ENCODE measurements at regions not wholly inside any gene's neighbourhood (a gene's known extent, or its start where the extent isn't known, plus 50 kb on each side); places are given as distances from the start of the nearest gene placed in this dataset.
"Not testable (repeated sequence)": the region's sequence is repeated elsewhere in the genome, so short reads cannot be mapped to it uniquely, and the experiment has no call there.

DNA sequence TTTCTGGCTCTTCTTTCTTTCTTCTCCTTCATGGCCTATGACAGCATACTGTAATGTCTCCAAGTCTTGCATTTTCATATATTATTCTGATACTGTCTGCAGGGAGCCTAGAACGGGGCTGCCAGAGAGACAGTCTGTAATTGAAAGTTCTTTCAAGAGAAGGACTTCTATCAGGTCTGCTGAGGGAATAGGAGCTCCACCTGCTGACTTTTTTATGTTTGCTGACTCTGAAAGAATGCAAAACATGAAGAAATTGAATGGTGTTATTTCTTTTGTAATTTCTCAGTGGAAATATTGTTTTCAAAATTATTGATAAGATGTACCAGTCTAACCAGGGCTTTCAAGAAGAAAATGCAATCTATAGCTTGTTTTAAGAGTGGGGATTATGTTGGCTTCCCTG is 121.9 kb upstream of the RFX3 start:
- Histone ChIP-seq H3K9ac (ENCODE audit: low read length in 5 of 5) (no peak overlapping the region), H3K36me3 (ENCODE audit: control insufficient read depth in 5 of 5, insufficient read depth in 5 of 5, low read length in 5 of 5) (no peaks in the 10 kb centered on the region), H3K9me3 (ENCODE audit: control insufficient read depth in 5 of 5, low read length in 5 of 5) (no peaks in the 10 kb centered on the region), H3K4me3 (ENCODE audit: low read depth in 1 of 5, low read length in 5 of 5) (no peak overlapping the region), H3K27ac (ENCODE audit: low read depth, low read length) (no peak overlapping the region), H3K4me1 (ENCODE audit: control insufficient read depth in 5 of 5, insufficient read depth in 5 of 5, low read length in 5 of 5) (peaks cover 0 to 10% (median 5%) of the 10 kb centered on the region in 5 donors), H3K27me3 (ENCODE audit: control insufficient read depth in 5 of 5, insufficient read depth in 4 of 5, low read length in 5 of 5) (no peaks in the 10 kb centered on the region)

DNA sequence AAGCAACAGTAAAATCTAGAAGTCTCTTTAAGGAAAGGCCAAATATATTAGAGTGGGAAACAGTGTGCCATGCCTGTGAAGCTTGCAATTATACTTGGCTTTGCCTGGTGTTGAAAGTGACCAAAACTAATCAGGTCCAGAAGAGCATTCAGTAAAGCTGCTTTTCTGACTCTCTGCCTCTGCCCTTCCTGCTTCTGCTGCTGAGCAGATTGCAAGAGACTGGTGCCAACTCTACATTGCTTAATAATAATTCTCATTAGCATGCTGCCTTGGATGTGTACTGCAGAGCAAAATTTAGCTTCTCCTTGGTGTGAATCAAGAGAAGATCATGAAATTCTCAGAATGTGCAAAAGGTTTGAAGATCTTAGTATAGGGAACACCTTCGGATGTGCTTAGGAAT is 120.4 kb upstream of the RFX3 start:
- Histone ChIP-seq H3K27me3 (ENCODE audit: control insufficient read depth in 5 of 5, insufficient read depth in 4 of 5, low read length in 5 of 5) (no peaks in the 10 kb centered on the region), H3K4me1 (ENCODE audit: control insufficient read depth in 5 of 5, insufficient read depth in 5 of 5, low read length in 5 of 5) (peaks cover 0 to 10% (median 5%) of the 10 kb centered on the region in 5 donors), H3K4me3 (ENCODE audit: low read depth in 1 of 5, low read length in 5 of 5) (no peak overlapping the region), H3K9me3 (ENCODE audit: control insufficient read depth in 5 of 5, low read length in 5 of 5) (no peaks in the 10 kb centered on the region), H3K27ac (ENCODE audit: low read depth, low read length) (no peak overlapping the region), H3K36me3 (ENCODE audit: control insufficient read depth in 5 of 5, insufficient read depth in 5 of 5, low read length in 5 of 5) (no peaks in the 10 kb centered on the region), H3K9ac (ENCODE audit: low read length in 5 of 5) (no peak overlapping the region)

DNA sequence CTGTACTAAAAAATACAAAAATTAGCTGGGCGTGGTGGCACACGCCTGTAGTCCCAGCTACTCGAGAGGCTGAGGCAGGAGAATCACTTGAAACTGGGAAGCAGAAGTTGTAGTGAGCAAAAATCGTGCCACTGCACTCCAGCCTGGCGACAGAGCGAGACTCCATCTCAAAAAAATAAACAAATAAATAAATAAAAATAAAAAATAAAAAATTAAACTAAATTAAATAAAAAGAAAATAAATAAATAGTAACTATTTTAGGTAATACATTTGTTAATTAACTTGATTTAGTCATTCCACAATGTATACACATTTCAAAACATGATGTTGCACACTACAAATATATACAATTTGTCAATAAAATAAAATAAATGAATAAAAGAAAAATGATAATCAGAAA is 116.3 kb upstream of the RFX3 start:
- H3K9me3 ChIP-seq (ENCODE audit: control insufficient read depth in 5 of 5, low read length in 5 of 5); H3K36me3 ChIP-seq (ENCODE audit: control insufficient read depth in 5 of 5, insufficient read depth in 5 of 5, low read length in 5 of 5); H3K9ac ChIP-seq (ENCODE audit: low read length in 5 of 5); H3K27ac ChIP-seq (ENCODE audit: low read depth, low read length); H3K4me3 ChIP-seq (ENCODE audit: low read depth in 1 of 5, low read length in 5 of 5); H3K27me3 ChIP-seq (ENCODE audit: control insufficient read depth in 5 of 5, insufficient read depth in 4 of 5, low read length in 5 of 5); H3K4me1 ChIP-seq (ENCODE audit: control insufficient read depth in 5 of 5, insufficient read depth in 5 of 5, low read length in 5 of 5): not testable (repeated sequence)

DNA sequence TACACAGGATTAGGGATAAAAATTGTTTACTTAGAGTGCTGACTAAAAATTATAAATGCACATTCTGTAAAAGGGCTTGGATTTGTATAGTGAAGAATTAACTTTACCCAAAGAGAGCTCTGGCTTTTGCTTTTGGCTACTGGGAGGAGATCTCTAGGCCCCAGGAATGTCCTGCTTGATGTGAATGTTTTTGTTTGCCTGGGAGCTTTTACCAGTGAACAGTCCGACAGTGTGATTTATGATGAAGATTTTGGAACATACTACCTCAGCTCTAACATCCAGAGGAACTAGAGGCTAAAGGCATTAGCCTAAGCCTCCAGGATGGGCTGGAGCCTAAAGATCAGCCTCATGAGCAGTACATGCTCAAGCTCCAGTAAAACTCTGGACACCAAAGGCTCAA is 103.7 kb upstream of the RFX3 start:
- H3K9ac ChIP-seq (ENCODE audit: low read length in 5 of 5), result no peak overlapping the region
- H3K4me3 ChIP-seq (ENCODE audit: low read depth in 1 of 5, low read length in 5 of 5), result no peak overlapping the region
- no peak overlapping the region for H3K27ac ChIP-seq (ENCODE audit: low read depth, low read length)
- no peaks in the 10 kb centered on the region for H3K36me3 ChIP-seq (ENCODE audit: control insufficient read depth in 5 of 5, insufficient read depth in 5 of 5, low read length in 5 of 5)
- H3K9me3 ChIP-seq (ENCODE audit: control insufficient read depth in 5 of 5, low read length in 5 of 5), result peaks cover 0 to 4% (median 0%) of the 10 kb centered on the region in 5 donors
- peaks cover 0 to 23% (median 17%) of the 10 kb centered on the region in 5 donors for H3K4me1 ChIP-seq (ENCODE audit: control insufficient read depth in 5 of 5, insufficient read depth in 5 of 5, low read length in 5 of 5)
- H3K27me3 ChIP-seq (ENCODE audit: control insufficient read depth in 5 of 5, insufficient read depth in 4 of 5, low read length in 5 of 5), result no peaks in the 10 kb centered on the region

DNA sequence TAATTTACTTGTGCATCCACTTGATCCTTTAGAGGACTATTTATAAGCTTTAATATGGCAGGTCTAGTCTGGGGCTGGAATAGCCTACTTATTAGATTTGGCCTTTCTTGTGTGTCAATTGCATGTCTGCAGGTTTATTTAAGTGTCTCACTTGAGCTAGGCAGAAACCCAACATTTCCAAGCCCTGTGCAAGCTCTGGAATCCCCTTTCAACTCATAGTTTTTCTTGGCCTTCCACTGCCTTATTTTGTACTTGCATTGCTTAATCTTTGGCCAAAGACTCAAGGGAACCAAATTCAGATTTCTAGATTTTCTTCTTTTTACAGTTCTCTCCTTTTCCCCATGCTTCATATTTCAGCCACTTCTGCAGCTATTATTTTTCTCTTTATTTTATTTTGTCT is 102.4 kb upstream of the RFX3 start:
- Histone ChIP-seq H3K27me3 (ENCODE audit: control insufficient read depth in 5 of 5, insufficient read depth in 4 of 5, low read length in 5 of 5) (no peaks in the 10 kb centered on the region), H3K9me3 (ENCODE audit: control insufficient read depth in 5 of 5, low read length in 5 of 5) (peaks cover 0 to 4% (median 0%) of the 10 kb centered on the region in 5 donors), H3K36me3 (ENCODE audit: control insufficient read depth in 5 of 5, insufficient read depth in 5 of 5, low read length in 5 of 5) (no peaks in the 10 kb centered on the region), H3K4me3 (ENCODE audit: low read depth in 1 of 5, low read length in 5 of 5) (no peak overlapping the region), H3K4me1 (ENCODE audit: control insufficient read depth in 5 of 5, insufficient read depth in 5 of 5, low read length in 5 of 5) (peaks cover 0 to 23% (median 17%) of the 10 kb centered on the region in 5 donors), H3K27ac (ENCODE audit: low read depth, low read length) (no peak overlapping the region), H3K9ac (ENCODE audit: low read length in 5 of 5) (no peak overlapping the region)

DNA sequence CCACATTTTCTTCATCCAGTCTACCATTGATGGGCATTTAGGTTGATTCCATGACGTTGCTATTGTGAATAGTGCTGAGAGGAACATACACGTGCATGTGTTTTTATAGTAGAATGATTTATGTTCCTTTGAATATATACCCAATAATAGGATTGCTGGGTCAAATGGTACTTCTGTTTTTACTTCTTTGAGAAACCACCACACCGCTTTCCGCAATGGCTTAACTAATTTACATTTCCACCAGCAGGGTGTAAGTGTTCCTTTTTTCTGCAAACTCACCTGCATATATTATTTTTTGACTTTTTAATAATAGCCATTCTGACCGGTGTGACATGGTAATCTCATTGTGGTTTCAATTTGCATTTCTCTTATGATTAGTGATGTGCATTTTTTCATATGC is 82.2 kb upstream of the RFX3 start:
- Histone ChIP-seq H3K27me3 (ENCODE audit: control insufficient read depth in 5 of 5, insufficient read depth in 4 of 5, low read length in 5 of 5) (no peaks in the 10 kb centered on the region), H3K9me3 (ENCODE audit: control insufficient read depth in 5 of 5, low read length in 5 of 5) (no peaks in the 10 kb centered on the region), H3K4me3 (ENCODE audit: low read depth in 1 of 5, low read length in 5 of 5) (no peak overlapping the region), H3K36me3 (ENCODE audit: control insufficient read depth in 5 of 5, insufficient read depth in 5 of 5, low read length in 5 of 5) (no peaks in the 10 kb centered on the region), H3K9ac (ENCODE audit: low read length in 5 of 5) (no peak overlapping the region), H3K27ac (ENCODE audit: low read depth, low read length) (no peak overlapping the region), H3K4me1 (ENCODE audit: control insufficient read depth in 5 of 5, insufficient read depth in 5 of 5, low read length in 5 of 5) (no peaks in the 10 kb centered on the region)

DNA sequence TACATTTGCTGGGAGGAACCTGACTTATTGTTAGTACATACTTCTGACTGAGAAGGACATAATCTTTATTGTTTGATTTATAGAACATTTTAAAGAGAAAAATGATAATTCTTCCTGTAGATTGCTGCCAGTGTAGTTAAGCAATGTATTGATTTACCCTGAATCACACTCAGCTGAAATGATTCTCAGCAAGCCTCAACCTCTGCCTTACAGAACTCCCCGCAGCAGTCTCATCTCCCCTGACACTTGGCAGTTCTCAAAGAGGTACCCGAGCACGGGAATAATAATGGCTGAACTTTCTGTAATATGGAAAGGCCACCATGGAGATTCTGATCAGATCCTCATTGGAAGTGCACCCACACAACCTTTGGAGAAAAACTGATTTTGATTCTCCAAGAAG is 74.9 kb upstream of the RFX3 start:
- Histone ChIP-seq H3K27me3 (ENCODE audit: control insufficient read depth in 5 of 5, insufficient read depth in 4 of 5, low read length in 5 of 5) (no peaks in the 10 kb centered on the region), H3K9ac (ENCODE audit: low read length in 5 of 5) (no peak overlapping the region), H3K36me3 (ENCODE audit: control insufficient read depth in 5 of 5, insufficient read depth in 5 of 5, low read length in 5 of 5) (no peaks in the 10 kb centered on the region), H3K4me1 (ENCODE audit: control insufficient read depth in 5 of 5, insufficient read depth in 5 of 5, low read length in 5 of 5) (no peaks in the 10 kb centered on the region), H3K4me3 (ENCODE audit: low read depth in 1 of 5, low read length in 5 of 5) (no peak overlapping the region), H3K9me3 (ENCODE audit: control insufficient read depth in 5 of 5, low read length in 5 of 5) (no peaks in the 10 kb centered on the region), H3K27ac (ENCODE audit: low read depth, low read length) (no peak overlapping the region)

DNA sequence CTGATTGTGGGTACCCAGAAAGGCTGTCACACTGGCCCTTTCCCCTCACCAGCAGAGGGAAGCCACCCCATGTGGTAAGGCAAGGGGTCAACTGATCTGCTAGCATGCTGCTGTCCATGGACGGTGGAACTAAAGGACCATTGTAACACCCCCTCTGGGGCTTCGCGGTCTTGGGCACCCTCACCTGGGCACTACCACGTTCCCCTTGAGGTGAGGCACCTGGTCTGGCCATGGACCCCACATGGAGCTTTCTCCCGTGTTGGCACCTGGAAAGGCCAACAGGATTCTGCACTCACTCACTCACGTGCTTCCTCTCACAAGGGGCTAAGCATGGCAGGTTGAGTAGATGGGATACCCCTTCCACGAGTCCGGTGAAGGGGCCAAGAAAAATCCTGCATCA is 72.0 kb upstream of the RFX3 start:
- no peak overlapping the region for H3K4me3 ChIP-seq (ENCODE audit: low read depth in 1 of 5, low read length in 5 of 5)

DNA sequence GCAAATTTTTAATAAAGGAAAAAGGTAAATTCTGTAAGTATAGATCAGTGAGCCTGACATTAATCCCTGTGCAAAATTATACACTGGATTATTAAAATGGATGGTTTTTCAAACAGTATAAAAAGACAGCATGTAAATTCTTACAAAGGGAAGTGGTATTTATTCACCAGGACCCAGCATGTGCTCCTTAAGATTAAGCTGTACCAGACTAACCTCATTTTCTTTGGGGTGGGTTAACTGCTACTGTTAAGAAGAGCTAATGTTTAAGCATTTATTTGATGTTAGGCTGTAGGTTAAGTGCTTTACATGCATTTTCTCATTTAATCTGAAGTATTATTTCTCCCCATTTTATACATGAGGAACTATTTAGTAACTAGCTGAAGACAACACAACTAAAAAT is 60.3 kb upstream of the RFX3 start:
- no peaks in the 10 kb centered on the region for H3K4me1 ChIP-seq (ENCODE audit: control insufficient read depth in 5 of 5, insufficient read depth in 5 of 5, low read length in 5 of 5)
- H3K9ac ChIP-seq (ENCODE audit: low read length in 5 of 5), result no peak overlapping the region
- no peaks in the 10 kb centered on the region for H3K36me3 ChIP-seq (ENCODE audit: control insufficient read depth in 5 of 5, insufficient read depth in 5 of 5, low read length in 5 of 5)
- H3K27me3 ChIP-seq (ENCODE audit: control insufficient read depth in 5 of 5, insufficient read depth in 4 of 5, low read length in 5 of 5), result no peaks in the 10 kb centered on the region
- no peak overlapping the region for H3K4me3 ChIP-seq (ENCODE audit: low read depth in 1 of 5, low read length in 5 of 5)
- no peak overlapping the region for H3K27ac ChIP-seq (ENCODE audit: low read depth, low read length)
- peaks cover 2 to 17% (median 11%) of the 10 kb centered on the region in 5 donors for H3K9me3 ChIP-seq (ENCODE audit: control insufficient read depth in 5 of 5, low read length in 5 of 5)

More for the DNA sequence above, 72.0 kb upstream of the RFX3 start:
- H3K36me3 ChIP-seq (ENCODE audit: control insufficient read depth in 5 of 5, insufficient read depth in 5 of 5, low read length in 5 of 5), result no peaks in the 10 kb centered on the region
- no peak overlapping the region for H3K27ac ChIP-seq (ENCODE audit: low read depth, low read length)
- H3K9me3 ChIP-seq (ENCODE audit: control insufficient read depth in 5 of 5, low read length in 5 of 5), result no peaks in the 10 kb centered on the region
- H3K4me1 ChIP-seq (ENCODE audit: control insufficient read depth in 5 of 5, insufficient read depth in 5 of 5, low read length in 5 of 5), result no peaks in the 10 kb centered on the region
- H3K9ac ChIP-seq (ENCODE audit: low read length in 5 of 5), result no peak overlapping the region
- no peaks in the 10 kb centered on the region for H3K27me3 ChIP-seq (ENCODE audit: control insufficient read depth in 5 of 5, insufficient read depth in 4 of 5, low read length in 5 of 5)

DNA sequence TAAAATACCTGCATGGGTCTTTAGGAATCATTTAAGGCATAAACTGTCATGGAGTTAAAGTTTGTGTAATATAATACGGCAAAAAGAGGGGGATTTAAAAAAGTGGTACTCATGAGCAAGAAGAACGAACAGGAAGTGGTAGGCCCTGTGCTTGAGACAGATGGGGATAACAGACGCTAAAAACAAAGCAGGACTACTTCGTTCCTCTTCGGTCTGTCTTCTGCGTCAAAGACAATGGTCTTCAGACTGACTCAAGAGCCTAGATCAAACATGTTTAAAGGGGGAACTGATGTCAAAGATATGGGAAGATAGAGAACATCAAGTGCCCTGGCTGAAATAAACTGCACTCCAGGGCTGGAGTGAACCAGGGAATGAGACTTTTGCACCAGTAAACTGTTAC is 59.8 kb upstream of the RFX3 start:
- H3K9ac ChIP-seq (ENCODE audit: low read length in 5 of 5), result no peak overlapping the region
- H3K27ac ChIP-seq (ENCODE audit: low read depth, low read length), result no peak overlapping the region
- no peaks in the 10 kb centered on the region for H3K27me3 ChIP-seq (ENCODE audit: control insufficient read depth in 5 of 5, insufficient read depth in 4 of 5, low read length in 5 of 5)
- no peaks in the 10 kb centered on the region for H3K4me1 ChIP-seq (ENCODE audit: control insufficient read depth in 5 of 5, insufficient read depth in 5 of 5, low read length in 5 of 5)
- H3K9me3 ChIP-seq (ENCODE audit: control insufficient read depth in 5 of 5, low read length in 5 of 5), result peaks cover 2 to 17% (median 13%) of the 10 kb centered on the region in 5 donors
- H3K36me3 ChIP-seq (ENCODE audit: control insufficient read depth in 5 of 5, insufficient read depth in 5 of 5, low read length in 5 of 5), result no peaks in the 10 kb centered on the region
- no peak overlapping the region for H3K4me3 ChIP-seq (ENCODE audit: low read depth in 1 of 5, low read length in 5 of 5)

DNA sequence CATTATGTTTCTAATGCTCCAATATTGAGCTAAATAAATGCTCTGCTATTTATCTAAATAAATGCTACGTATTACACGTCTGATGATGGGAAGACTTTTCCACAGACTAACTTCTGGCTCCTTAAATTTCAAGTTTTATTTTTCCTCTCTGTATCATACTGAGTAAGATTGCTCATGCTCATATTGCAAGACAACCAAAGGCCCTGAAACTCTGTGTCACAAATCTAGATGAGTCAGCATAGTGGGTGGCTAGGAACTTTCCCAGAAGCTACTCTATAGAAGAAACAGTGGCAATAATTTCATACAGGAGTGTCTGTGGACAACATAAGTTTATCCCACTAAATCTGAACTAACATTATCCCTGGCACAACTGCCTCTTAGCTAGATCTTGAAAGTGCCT is 53.0 kb upstream of the RFX3 start:
- Histone ChIP-seq H3K27me3 (ENCODE audit: control insufficient read depth in 5 of 5, insufficient read depth in 4 of 5, low read length in 5 of 5) (no peaks in the 10 kb centered on the region), H3K27ac (ENCODE audit: low read depth, low read length) (no peak overlapping the region), H3K36me3 (ENCODE audit: control insufficient read depth in 5 of 5, insufficient read depth in 5 of 5, low read length in 5 of 5) (no peaks in the 10 kb centered on the region), H3K9me3 (ENCODE audit: control insufficient read depth in 5 of 5, low read length in 5 of 5) (peaks cover 2 to 14% (median 13%) of the 10 kb centered on the region in 5 donors), H3K9ac (ENCODE audit: low read length in 5 of 5) (no peak overlapping the region), H3K4me3 (ENCODE audit: low read depth in 1 of 5, low read length in 5 of 5) (no peak overlapping the region), H3K4me1 (ENCODE audit: control insufficient read depth in 5 of 5, insufficient read depth in 5 of 5, low read length in 5 of 5) (peaks cover 0 to 5% (median 0%) of the 10 kb centered on the region in 5 donors)
